WTC11 (cell line): ENCODE measurements at regions not wholly inside any gene's neighbourhood (a gene's known extent, or its start where the extent isn't known, plus 50 kb on each side); places are given as distances from the start of the nearest gene placed in this dataset.

Experiments used
- ATAC-seq: fragments of 200-7000 bp; cut with Tn5 transposase; 2 replicates; pipeline ENCODE4 v1.10.0; 2021; ENCODE audit warnings: mild to moderate bottlenecking, moderate library complexity
- CTCF ChIA-PET: fragments of 300-600 bp; sonication (Branson Sonifier 250); formaldehyde crosslinking; loops from one replicate; lab custom pipeline; 2021; ENCODE audit warnings: antibody characterized with exemption; lab: Charles Lee
- POLR2A ChIA-PET: fragments of 350-600 bp; sonication (Branson Sonifier 250); formaldehyde crosslinking; loops from one replicate; lab custom pipeline; 2021; ENCODE audit warnings: antibody characterized with exemption; lab: Charles Lee
- DNase-seq: peaks from one replicate; pipeline ENCODE4 v3.0.0; 2021; ENCODE audit warnings: low spot score
- H3K27ac Mint-ChIP-seq: 2 replicates; pipeline ENCODE4 v1.8.0; 2021; ENCODE audit warnings: mixed read lengths
- H3K27me3 Mint-ChIP-seq: 2 replicates; pipeline ENCODE4 v1.8.0; 2021; ENCODE audit warnings: low read depth, mild to moderate bottlenecking, moderate library complexity, mixed read lengths
- H3K36me3 Mint-ChIP-seq: 2 replicates; pipeline ENCODE4 v1.8.0; 2021; ENCODE audit warnings: mixed read lengths
- H3K4me1 Mint-ChIP-seq: 2 replicates; pipeline ENCODE4 v1.8.0; 2022; ENCODE audit warnings: mixed read lengths
- H3K4me3 Mint-ChIP-seq: 2 replicates; pipeline ENCODE4 v1.8.0; 2021; ENCODE audit warnings: mild to moderate bottlenecking, moderate library complexity, mixed read lengths
- H3K9me3 Mint-ChIP-seq: 2 replicates; pipeline ENCODE4 v1.8.0; 2021; ENCODE audit warnings: mixed read lengths
- CBFB ChIP-seq: sonication (generic); formaldehyde crosslinking; IDR thresholded peaks from 2 replicates; pipeline ENCODE4 v1.8.1; 2022; ENCODE audit warnings: mild to moderate bottlenecking, low read depth, missing genetic modification reagents
- ESRRA ChIP-seq: sonication (generic); formaldehyde crosslinking; IDR thresholded peaks from 2 replicates; pipeline ENCODE4 v1.8.1; 2022; ENCODE audit warnings: mild to moderate bottlenecking, missing genetic modification reagents, borderline replicate concordance
- ETV6 ChIP-seq: sonication (generic); formaldehyde crosslinking; IDR thresholded peaks from 2 replicates; pipeline ENCODE4 v1.8.1; 2022; ENCODE audit warnings: mild to moderate bottlenecking, missing genetic modification reagents
- JUN ChIP-seq: sonication (generic); formaldehyde crosslinking; IDR thresholded peaks from 2 replicates; pipeline ENCODE4 v1.8.0; 2023; ENCODE audit warnings: mild to moderate bottlenecking, missing genetic modification reagents
- NFATC4 ChIP-seq: fragments of 250-450 bp; sonication (Bioruptor Pico); IDR thresholded peaks from 2 replicates; pipeline ENCODE4 v1.9.0; 2021; ENCODE audit warnings: mild to moderate bottlenecking
- PRRX2 ChIP-seq: fragments of 250-450 bp; sonication (Bioruptor Pico); IDR thresholded peaks from 2 replicates; pipeline ENCODE4 v1.8.0; 2021; ENCODE audit warnings: mild to moderate bottlenecking
- RORB ChIP-seq: fragments of 250-450 bp; sonication (Bioruptor Pico); IDR thresholded peaks from 2 replicates; pipeline ENCODE4 v1.9.0; 2021; ENCODE audit warnings: mild to moderate bottlenecking
- TEAD4 ChIP-seq: sonication (generic); formaldehyde crosslinking; IDR thresholded peaks from 2 replicates; pipeline ENCODE4 v1.8.0; 2022; ENCODE audit warnings: mild to moderate bottlenecking, missing genetic modification reagents
- ZNF263 ChIP-seq: sonication (generic); formaldehyde crosslinking; IDR thresholded peaks from 2 replicates; pipeline ENCODE4 v1.8.1; 2022; ENCODE audit warnings: low read depth, mild to moderate bottlenecking, moderate library complexity, missing genetic modification reagents
- ZNF317 ChIP-seq: sonication (generic); formaldehyde crosslinking; IDR thresholded peaks from 2 replicates; pipeline ENCODE4 v1.8.1; 2023; ENCODE audit warnings: low read depth, mild to moderate bottlenecking, moderate library complexity, missing genetic modification reagents, borderline replicate concordance
- ZNF396 ChIP-seq: fragments of 250-450 bp; sonication (Bioruptor Pico); IDR thresholded peaks from 2 replicates; pipeline ENCODE4 v1.8.0; 2021; ENCODE audit warnings: mild to moderate bottlenecking, moderate library complexity, borderline replicate concordance
- ZNF423 ChIP-seq: fragments of 250-450 bp; sonication (Bioruptor Pico); IDR thresholded peaks from 2 replicates; pipeline ENCODE4 v2.1.2; 2022; ENCODE audit warnings: mild to moderate bottlenecking, moderate library complexity
- TF ChIP-seq, protein P1 (sequence below): sonication (generic); formaldehyde crosslinking; IDR thresholded peaks from 2 replicates; pipeline ENCODE4 v1.8.0; 2023; ENCODE audit warnings: mild to moderate bottlenecking, missing genetic modification reagents
- TF ChIP-seq, protein P2 (sequence below): sonication (generic); formaldehyde crosslinking; IDR thresholded peaks from 2 replicates; pipeline ENCODE4 v1.8.1; 2023; ENCODE audit warnings: mild to moderate bottlenecking, moderate library complexity, missing genetic modification reagents
- TF ChIP-seq, protein P3 (sequence below): sonication (generic); formaldehyde crosslinking; IDR thresholded peaks from 2 replicates; pipeline ENCODE4 v1.8.1; 2023; ENCODE audit warnings: mild to moderate bottlenecking, missing genetic modification reagents
- TF ChIP-seq, protein P4 (sequence below): fragments of 250-450 bp; sonication (Bioruptor Pico); IDR thresholded peaks from 2 replicates; pipeline ENCODE4 v2.1.2; 2022; ENCODE audit warnings: mild to moderate bottlenecking, moderate library complexity
- TF ChIP-seq, protein P5 (sequence below): sonication (generic); formaldehyde crosslinking; IDR thresholded peaks from 2 replicates; pipeline ENCODE4 v1.8.1; 2022; ENCODE audit warnings: low read depth, missing genetic modification reagents, borderline replicate concordance
- TF ChIP-seq, protein P6 (sequence below): fragments of 200-600 bp; IDR thresholded peaks from 2 replicates; pipeline ENCODE4 v1.8.0; 2022; ENCODE audit warnings: antibody characterized with exemption
- TF ChIP-seq, protein P7 (sequence below): sonication (generic); formaldehyde crosslinking; IDR thresholded peaks from 2 replicates; pipeline ENCODE4 v1.8.1; 2023; ENCODE audit warnings: mild to moderate bottlenecking, missing genetic modification reagents, moderate library complexity
- TF ChIP-seq, protein P8 (sequence below): sonication (generic); formaldehyde crosslinking; IDR thresholded peaks from 2 replicates; pipeline ENCODE4 v1.8.1; 2023; ENCODE audit warnings: mild to moderate bottlenecking, missing genetic modification reagents, moderate library complexity

DNA sequence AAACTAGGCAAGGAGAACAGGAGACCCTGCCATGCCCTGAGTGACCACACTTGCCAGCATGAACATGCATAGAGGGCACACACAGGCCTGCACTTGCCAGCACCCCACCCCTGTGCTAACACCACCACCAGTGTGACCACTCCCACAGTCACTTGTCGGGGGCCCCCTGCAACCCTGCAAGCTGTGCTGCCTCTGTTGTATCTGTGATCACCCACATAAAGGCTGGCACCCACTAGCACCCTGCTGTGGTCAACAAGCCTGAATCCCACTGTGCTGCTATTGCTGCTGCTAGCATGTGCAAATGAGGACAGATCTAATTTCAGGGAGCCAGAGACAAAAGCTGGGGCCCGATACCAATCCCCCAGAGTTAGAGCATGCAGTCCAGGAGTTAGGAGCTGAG, 217.7 kb downstream of the GIPC2 start:
- DNase-seq (no peak), ATAC-seq (peak; percentile 46)
- Mint-ChIP-seq H3K36me3 (no peaks in the 10 kb centered on the region), H3K27me3 (peaks cover 76% of the 10 kb centered on the region), H3K4me3 (no peak overlapping the region), H3K9me3 (peaks cover 3% of the 10 kb centered on the region; the same call in 1 of the 2 replicates), H3K27ac (no peak overlapping the region), H3K4me1 (peaks cover 8% of the 10 kb centered on the region)
- ChIA-PET POLR2A (no interaction called here), CTCF (interaction anchor here (0.8 kb wide), 1 partner anchor 69 kb away, joined by 3 read pairs; no protein-coding TSS in a partner anchor)
- TF ChIP-seq, protein P1, sequence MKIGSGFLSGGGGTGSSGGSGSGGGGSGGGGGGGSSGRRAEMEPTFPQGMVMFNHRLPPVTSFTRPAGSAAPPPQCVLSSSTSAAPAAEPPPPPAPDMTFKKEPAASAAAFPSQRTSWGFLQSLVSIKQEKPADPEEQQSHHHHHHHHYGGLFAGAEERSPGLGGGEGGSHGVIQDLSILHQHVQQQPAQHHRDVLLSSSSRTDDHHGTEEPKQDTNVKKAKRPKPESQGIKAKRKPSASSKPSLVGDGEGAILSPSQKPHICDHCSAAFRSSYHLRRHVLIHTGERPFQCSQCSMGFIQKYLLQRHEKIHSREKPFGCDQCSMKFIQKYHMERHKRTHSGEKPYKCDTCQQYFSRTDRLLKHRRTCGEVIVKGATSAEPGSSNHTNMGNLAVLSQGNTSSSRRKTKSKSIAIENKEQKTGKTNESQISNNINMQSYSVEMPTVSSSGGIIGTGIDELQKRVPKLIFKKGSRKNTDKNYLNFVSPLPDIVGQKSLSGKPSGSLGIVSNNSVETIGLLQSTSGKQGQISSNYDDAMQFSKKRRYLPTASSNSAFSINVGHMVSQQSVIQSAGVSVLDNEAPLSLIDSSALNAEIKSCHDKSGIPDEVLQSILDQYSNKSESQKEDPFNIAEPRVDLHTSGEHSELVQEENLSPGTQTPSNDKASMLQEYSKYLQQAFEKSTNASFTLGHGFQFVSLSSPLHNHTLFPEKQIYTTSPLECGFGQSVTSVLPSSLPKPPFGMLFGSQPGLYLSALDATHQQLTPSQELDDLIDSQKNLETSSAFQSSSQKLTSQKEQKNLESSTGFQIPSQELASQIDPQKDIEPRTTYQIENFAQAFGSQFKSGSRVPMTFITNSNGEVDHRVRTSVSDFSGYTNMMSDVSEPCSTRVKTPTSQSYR: no peak
- peak; percentile 89 for TF ChIP-seq ZNF423 (CRISPR knock-in tag)

DNA sequence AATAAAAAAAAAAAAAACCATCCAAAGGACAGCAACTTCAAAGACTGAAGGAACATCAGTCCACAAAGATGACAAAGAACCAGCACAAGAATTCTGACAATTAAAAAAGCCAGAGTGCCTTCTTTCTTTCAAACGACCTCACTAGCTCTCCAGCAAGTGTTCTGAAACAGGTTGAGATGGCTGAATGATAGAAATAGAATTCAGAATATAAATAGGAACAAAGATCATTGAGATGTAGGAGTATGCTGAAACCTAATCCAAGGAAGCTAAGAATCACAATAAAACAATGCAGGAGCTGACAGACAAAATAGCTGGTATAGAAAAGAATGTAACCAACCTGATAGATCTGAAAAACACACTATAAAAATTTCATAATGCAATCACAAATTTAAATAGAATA, 218.2 kb downstream of the GIPC2 start:
- Mint-ChIP-seq H3K4me3 (no peak overlapping the region), H3K9me3 (peaks cover 3% of the 10 kb centered on the region; the same call in 1 of the 2 replicates), H3K4me1 (peaks cover 8% of the 10 kb centered on the region), H3K36me3 (no peaks in the 10 kb centered on the region), H3K27ac (no peak overlapping the region), H3K27me3 (peaks cover 76% of the 10 kb centered on the region)
- POLR2A ChIA-PET: interaction anchor here (0.7 kb wide), 2 partner anchors 1243 to 1336 kb away, joined by 3 to 5 read pairs; no protein-coding TSS in a partner anchor
- TF ChIP-seq CBFB (CRISPR knock-in tag) (no peak), PRRX2 (no peak), NFATC4 (no peak), ESRRA (CRISPR knock-in tag) (no peak), ETV6 (CRISPR knock-in tag) (no peak), ZNF317 (CRISPR knock-in tag) (no peak), ZNF423 (CRISPR knock-in tag) (no peak), JUN (no peak), TEAD4 (CRISPR knock-in tag) (no peak), ZNF263 (no peak), RORB (CRISPR knock-in tag) (no peak), ZNF396 (CRISPR knock-in tag) (no peak)
- TF ChIP-seq, protein P2, sequence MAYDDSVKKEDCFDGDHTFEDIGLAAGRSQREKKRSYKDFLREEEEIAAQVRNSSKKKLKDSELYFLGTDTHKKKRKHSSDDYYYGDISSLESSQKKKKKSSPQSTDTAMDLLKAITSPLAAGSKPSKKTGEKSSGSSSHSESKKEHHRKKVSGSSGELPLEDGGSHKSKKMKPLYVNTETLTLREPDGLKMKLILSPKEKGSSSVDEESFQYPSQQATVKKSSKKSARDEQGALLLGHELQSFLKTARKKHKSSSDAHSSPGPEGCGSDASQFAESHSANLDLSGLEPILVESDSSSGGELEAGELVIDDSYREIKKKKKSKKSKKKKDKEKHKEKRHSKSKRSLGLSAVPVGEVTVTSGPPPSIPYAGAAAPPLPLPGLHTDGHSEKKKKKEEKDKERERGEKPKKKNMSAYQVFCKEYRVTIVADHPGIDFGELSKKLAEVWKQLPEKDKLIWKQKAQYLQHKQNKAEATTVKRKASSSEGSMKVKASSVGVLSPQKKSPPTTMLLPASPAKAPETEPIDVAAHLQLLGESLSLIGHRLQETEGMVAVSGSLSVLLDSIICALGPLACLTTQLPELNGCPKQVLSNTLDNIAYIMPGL (CRISPR knock-in tag): no peak
- TF ChIP-seq, protein P3, sequence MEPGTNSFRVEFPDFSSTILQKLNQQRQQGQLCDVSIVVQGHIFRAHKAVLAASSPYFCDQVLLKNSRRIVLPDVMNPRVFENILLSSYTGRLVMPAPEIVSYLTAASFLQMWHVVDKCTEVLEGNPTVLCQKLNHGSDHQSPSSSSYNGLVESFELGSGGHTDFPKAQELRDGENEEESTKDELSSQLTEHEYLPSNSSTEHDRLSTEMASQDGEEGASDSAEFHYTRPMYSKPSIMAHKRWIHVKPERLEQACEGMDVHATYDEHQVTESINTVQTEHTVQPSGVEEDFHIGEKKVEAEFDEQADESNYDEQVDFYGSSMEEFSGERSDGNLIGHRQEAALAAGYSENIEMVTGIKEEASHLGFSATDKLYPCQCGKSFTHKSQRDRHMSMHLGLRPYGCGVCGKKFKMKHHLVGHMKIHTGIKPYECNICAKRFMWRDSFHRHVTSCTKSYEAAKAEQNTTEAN: no peak
- TF ChIP-seq, protein P4, sequence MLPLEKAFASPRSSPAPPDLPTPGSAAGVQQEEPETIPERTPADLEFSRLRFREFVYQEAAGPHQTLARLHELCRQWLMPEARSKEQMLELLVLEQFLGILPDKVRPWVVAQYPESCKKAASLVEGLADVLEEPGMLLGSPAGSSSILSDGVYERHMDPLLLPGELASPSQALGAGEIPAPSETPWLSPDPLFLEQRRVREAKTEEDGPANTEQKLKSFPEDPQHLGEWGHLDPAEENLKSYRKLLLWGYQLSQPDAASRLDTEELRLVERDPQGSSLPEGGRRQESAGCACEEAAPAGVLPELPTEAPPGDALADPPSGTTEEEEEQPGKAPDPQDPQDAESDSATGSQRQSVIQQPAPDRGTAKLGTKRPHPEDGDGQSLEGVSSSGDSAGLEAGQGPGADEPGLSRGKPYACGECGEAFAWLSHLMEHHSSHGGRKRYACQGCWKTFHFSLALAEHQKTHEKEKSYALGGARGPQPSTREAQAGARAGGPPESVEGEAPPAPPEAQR: no peak
- TF ChIP-seq, protein P5, sequence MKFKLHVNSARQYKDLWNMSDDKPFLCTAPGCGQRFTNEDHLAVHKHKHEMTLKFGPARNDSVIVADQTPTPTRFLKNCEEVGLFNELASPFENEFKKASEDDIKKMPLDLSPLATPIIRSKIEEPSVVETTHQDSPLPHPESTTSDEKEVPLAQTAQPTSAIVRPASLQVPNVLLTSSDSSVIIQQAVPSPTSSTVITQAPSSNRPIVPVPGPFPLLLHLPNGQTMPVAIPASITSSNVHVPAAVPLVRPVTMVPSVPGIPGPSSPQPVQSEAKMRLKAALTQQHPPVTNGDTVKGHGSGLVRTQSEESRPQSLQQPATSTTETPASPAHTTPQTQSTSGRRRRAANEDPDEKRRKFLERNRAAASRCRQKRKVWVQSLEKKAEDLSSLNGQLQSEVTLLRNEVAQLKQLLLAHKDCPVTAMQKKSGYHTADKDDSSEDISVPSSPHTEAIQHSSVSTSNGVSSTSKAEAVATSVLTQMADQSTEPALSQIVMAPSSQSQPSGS (CRISPR knock-in tag): no peak
- TF ChIP-seq, protein P6, sequence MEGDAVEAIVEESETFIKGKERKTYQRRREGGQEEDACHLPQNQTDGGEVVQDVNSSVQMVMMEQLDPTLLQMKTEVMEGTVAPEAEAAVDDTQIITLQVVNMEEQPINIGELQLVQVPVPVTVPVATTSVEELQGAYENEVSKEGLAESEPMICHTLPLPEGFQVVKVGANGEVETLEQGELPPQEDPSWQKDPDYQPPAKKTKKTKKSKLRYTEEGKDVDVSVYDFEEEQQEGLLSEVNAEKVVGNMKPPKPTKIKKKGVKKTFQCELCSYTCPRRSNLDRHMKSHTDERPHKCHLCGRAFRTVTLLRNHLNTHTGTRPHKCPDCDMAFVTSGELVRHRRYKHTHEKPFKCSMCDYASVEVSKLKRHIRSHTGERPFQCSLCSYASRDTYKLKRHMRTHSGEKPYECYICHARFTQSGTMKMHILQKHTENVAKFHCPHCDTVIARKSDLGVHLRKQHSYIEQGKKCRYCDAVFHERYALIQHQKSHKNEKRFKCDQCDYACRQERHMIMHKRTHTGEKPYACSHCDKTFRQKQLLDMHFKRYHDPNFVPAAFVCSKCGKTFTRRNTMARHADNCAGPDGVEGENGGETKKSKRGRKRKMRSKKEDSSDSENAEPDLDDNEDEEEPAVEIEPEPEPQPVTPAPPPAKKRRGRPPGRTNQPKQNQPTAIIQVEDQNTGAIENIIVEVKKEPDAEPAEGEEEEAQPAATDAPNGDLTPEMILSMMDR: no peak
- TF ChIP-seq, protein P7, sequence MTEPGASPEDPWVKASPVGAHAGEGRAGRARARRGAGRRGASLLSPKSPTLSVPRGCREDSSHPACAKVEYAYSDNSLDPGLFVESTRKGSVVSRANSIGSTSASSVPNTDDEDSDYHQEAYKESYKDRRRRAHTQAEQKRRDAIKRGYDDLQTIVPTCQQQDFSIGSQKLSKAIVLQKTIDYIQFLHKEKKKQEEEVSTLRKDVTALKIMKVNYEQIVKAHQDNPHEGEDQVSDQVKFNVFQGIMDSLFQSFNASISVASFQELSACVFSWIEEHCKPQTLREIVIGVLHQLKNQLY (CRISPR knock-in tag): no peak
- TF ChIP-seq, protein P8, sequence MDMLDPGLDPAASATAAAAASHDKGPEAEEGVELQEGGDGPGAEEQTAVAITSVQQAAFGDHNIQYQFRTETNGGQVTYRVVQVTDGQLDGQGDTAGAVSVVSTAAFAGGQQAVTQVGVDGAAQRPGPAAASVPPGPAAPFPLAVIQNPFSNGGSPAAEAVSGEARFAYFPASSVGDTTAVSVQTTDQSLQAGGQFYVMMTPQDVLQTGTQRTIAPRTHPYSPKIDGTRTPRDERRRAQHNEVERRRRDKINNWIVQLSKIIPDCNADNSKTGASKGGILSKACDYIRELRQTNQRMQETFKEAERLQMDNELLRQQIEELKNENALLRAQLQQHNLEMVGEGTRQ (CRISPR knock-in tag): no peak
- ATAC-seq (no peak), DNase-seq (no peak)
- CTCF ChIA-PET: interaction anchor here (0.8 kb wide), 1 partner anchor 69 kb away, joined by 3 read pairs; no protein-coding TSS in a partner anchor
